Activated naive CD4-positive, alpha-beta T cell treated with anti-CD3 and anti-CD28 coated beads for 36 hours (primary cell): ENCODE measurements at regions not wholly inside any gene's neighbourhood (a gene's known extent, or its start where the extent isn't known, plus 50 kb on each side); places are given as distances from the start of the nearest gene placed in this dataset.

Experiments used
- CTCF ChIA-PET: fragments of 350-600 bp; sonication (Branson Sonifier 250); formaldehyde crosslinking; loops from one replicate; lab custom pipeline; 2021; ENCODE audit warnings: antibody characterized with exemption; lab: Charles Lee
- DNase-seq: peaks from one replicate; pipeline ENCODE4 v3.0.0-alpha.2; 2020
- H3K27ac Mint-ChIP-seq: one replicate; pipeline ENCODE4 v1.8.0; 2021; ENCODE audit warnings: mild to moderate bottlenecking, mixed read lengths
- H3K27me3 Mint-ChIP-seq: one replicate; pipeline ENCODE4 v1.8.0; 2021; ENCODE audit warnings: low read depth, mixed read lengths
- H3K36me3 Mint-ChIP-seq: one replicate; pipeline ENCODE4 v1.8.0; 2021; ENCODE audit warnings: low read depth, mixed read lengths
- H3K4me1 Mint-ChIP-seq: one replicate; pipeline ENCODE4 v1.8.0; 2021; ENCODE audit warnings: low read depth, mixed read lengths
- H3K4me3 Mint-ChIP-seq: one replicate; pipeline ENCODE4 v1.8.0; 2021; ENCODE audit warnings: mild to moderate bottlenecking, moderate library complexity, mixed read lengths
- H3K9me3 Mint-ChIP-seq: one replicate; pipeline ENCODE4 v1.8.0; 2021; ENCODE audit warnings: mixed read lengths
- intact Hi-C: fragments of 100-400 bp; cut with micrococcal nuclease; formaldehyde crosslinking; loops from one replicate; pipeline ENCODE4 v1.15.1; 2023

DNA sequence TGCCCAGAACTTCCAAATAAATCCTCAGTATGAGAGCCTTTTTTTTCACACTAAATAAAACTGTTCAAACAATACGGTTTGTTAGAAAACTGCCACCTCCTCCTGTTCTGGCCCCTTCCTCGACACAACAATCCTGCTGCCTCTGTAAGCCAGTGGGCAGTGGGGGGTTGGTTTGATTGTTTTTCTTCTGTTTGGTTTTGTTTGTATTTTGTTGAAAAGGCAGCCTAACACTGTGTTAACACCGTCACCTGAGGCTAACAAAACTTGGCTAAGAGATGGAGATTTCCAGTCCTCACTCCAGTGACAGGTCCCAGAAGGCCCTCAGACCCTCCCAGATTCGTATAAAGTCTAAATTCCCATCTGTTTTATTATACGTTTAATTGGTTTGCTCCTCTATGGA is 402.1 kb downstream of the ZNF521 start:
- intact Hi-C loops: no loop called here
- Mint-ChIP-seq H3K36me3 (no peaks in the 10 kb centered on the region), H3K27me3 (no peaks in the 10 kb centered on the region), H3K9me3 (no peaks in the 10 kb centered on the region), H3K4me1 (no peaks in the 10 kb centered on the region), H3K27ac (no peak overlapping the region), H3K4me3 (no peak overlapping the region)
- DNase-seq: no peak
- CTCF ChIA-PET: interaction anchor here (0.6 kb wide), 1 partner anchor 12 kb away, joined by 4 read pairs; no protein-coding TSS in a partner anchor

DNA sequence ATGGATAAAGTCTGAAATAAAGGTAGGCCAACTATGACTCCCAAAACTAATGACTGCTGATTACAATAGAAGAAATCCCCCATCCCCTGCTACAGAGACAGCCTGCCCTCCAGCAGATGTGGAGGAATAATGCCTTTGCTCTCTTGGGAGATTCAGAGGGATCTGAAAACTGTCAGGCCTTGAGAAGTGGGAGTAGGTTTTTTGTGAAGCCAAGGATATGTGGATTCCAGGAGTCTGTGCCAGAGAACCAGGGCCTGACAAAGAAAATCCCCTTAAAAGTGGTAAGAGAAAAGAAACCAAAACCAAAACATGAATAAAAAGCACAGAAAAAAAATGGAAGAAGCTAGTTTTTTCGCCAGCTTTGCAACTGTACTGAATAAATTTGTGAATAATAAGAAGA is 397.6 kb downstream of the ZNF521 start:
- Mint-ChIP-seq H3K9me3 (no peaks in the 10 kb centered on the region), H3K4me3 (no peak overlapping the region), H3K27me3 (no peaks in the 10 kb centered on the region), H3K27ac (no peak overlapping the region), H3K4me1 (no peaks in the 10 kb centered on the region), H3K36me3 (no peaks in the 10 kb centered on the region)
- intact Hi-C loops: no loop called here
- CTCF ChIA-PET: no interaction called here
- DNase-seq: no peak

DNA sequence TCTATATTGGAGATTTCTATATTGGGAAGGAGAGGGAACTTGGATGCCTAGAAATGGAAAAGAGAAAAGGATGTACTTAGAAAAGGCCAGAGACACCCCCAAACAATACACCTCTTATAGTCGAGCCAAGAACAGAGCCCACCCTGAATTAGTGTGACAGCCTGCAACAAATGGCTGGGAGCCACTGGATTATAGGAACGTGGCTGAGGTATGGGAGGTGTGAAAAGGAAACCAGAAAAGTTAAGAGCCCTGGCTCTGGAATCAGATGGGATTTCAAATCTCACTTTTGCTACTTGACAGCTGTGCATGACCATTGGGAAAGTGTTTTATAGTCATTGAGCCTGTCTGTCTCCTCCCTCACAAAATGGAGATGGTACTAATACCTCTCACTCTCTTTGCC is 394.0 kb downstream of the ZNF521 start:
- intact Hi-C loops: no loop called here
- Mint-ChIP-seq H3K27me3 (no peaks in the 10 kb centered on the region), H3K27ac (no peak overlapping the region), H3K9me3 (no peaks in the 10 kb centered on the region), H3K4me1 (no peaks in the 10 kb centered on the region), H3K36me3 (no peaks in the 10 kb centered on the region), H3K4me3 (no peak overlapping the region)
- CTCF ChIA-PET: no interaction called here
- no peak for DNase-seq

DNA sequence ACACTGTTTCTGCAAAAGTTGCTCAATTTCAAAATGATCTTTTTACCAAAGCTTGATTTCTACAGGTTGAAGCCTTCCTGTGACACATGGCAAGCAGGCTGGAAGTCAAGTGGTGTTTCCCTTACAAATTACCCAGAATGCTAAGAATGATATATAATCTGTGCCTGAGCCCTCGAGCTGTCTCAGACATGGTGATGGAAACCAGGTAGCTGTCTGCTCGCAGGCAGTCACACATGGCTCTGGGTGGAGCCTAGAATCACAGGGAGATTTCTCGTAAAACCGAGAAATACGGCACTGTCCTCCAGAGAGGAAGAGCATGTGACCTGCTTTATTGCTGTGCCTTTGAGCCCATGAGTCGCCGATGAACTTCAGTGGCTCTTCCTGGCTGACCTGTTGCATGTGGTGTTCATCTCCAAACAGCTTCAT is 392.9 kb downstream of the ZNF521 start:
- DNase-seq: no peak
- no peak overlapping the region for H3K4me3 Mint-ChIP-seq
- H3K4me1 Mint-ChIP-seq: no peaks in the 10 kb centered on the region
- H3K27me3 Mint-ChIP-seq: no peaks in the 10 kb centered on the region
- H3K36me3 Mint-ChIP-seq: no peaks in the 10 kb centered on the region
- intact Hi-C loops: no loop called here
- CTCF ChIA-PET: interaction anchor here (0.5 kb wide), 1 partner anchor 43 kb away, joined by 3 read pairs; no protein-coding TSS in a partner anchor
- no peak overlapping the region for H3K27ac Mint-ChIP-seq
- no peaks in the 10 kb centered on the region for H3K9me3 Mint-ChIP-seq

DNA sequence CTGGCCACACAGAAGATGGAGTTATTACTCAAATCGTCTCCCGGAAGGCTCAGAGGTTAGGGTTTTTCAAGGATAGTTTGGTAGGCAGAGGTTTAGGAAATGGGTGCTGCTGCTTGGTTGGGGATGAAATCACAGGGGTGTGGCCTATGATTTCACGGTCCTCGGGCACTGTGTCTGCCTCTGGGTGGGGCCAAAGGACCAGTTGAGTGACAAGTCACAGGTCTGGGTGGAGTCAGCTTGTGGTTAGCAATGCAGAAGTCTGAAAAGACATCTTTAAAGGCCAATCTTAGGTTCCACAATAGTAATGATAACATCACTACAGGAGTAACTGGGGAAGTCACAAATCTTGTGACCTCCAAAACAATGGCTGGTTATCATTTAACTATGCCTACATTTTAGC is 387.8 kb downstream of the ZNF521 start:
- Mint-ChIP-seq H3K4me1 (no peaks in the 10 kb centered on the region), H3K9me3 (no peaks in the 10 kb centered on the region)
- no peak for DNase-seq

DNA sequence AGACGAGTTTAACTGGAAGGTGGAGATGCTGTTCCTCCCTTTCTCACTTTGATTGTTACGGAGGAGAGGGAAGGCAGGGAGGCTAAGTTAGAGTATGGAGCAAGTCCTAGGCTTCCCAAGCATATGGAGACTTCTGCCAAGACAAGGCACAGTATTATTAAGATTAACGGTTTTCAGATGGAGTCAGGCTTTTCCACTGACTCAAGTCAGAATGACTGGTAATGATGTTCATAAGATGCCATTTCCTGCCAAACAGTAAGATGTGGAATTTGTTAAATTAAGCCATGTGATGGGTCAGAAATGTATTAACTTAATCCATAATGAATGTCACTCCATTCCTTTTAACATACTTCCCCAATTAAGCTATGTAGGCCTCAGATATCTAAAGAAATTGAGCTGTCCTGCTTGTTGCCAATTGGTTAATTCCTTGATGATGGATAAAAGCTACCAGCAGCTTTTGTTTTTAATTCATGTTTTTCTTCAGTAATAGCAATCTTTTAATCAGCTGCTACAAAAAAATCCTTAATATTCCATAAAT is 383.7 kb downstream of the ZNF521 start:
- intact Hi-C loops: no loop called here
- Mint-ChIP-seq H3K36me3 (no peaks in the 10 kb centered on the region), H3K4me3 (no peak overlapping the region), H3K9me3 (peaks cover 2% of the 10 kb centered on the region), H3K27me3 (no peaks in the 10 kb centered on the region), H3K27ac (no peak overlapping the region), H3K4me1 (no peaks in the 10 kb centered on the region)
- CTCF ChIA-PET: no interaction called here
- no peak for DNase-seq

More for the DNA sequence above, 387.8 kb downstream of the ZNF521 start:
- intact Hi-C loops: no loop called here
- CTCF ChIA-PET: no interaction called here
- H3K27me3 Mint-ChIP-seq: no peaks in the 10 kb centered on the region
- H3K4me3 Mint-ChIP-seq: no peak overlapping the region
- no peaks in the 10 kb centered on the region for H3K36me3 Mint-ChIP-seq
- H3K27ac Mint-ChIP-seq: no peak overlapping the region

DNA sequence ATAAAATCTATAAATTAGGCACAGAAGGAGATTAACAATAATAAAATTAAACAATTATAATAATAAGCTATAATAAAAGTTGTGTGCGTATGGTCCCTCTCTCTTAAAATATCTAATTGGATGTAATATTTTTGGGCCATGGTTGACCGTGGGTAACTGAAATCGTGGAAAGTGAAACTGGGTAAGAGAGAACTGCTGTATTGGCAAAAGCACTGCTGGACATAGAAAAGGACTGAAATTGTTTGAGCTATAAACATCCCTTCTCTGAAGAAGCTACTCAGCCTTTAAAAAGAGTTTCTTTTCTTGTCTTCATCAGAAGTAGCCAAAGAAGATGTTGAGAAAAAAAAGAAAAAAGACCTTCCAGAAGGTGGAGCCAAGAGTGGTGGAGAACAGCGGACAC is 379.4 kb downstream of the ZNF521 start:
- no peaks in the 10 kb centered on the region for H3K4me1 Mint-ChIP-seq
- no peak for DNase-seq
- no peaks in the 10 kb centered on the region for H3K27me3 Mint-ChIP-seq
- CTCF ChIA-PET: no interaction called here
- H3K9me3 Mint-ChIP-seq: peaks cover 2% of the 10 kb centered on the region
- H3K36me3 Mint-ChIP-seq: no peaks in the 10 kb centered on the region
- no peak overlapping the region for H3K27ac Mint-ChIP-seq
- intact Hi-C loops: loop anchor here (10.0 kb wide), 1 partner anchor 68 kb away; no protein-coding TSS in a partner anchor
- H3K4me3 Mint-ChIP-seq: no peak overlapping the region

DNA sequence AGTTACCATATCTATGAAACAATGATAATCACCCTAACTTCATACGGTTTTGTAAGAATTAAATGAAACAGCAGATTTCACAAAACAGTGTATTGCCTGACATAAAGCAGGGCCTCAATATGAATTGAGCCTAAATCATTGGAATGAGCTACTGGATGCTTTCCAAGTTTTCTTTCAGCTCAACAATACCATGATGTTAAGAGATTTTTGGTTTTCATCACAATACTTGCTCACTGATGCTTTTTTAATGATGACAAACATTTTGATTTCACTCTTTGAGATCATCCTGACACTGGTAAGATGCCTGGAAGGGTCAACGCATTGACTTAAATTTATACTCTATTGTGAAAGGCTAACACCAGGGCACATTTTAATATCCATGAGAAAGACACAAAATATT is 377.5 kb downstream of the ZNF521 start:
- H3K4me3 Mint-ChIP-seq: no peak overlapping the region
- no peak overlapping the region for H3K27ac Mint-ChIP-seq
- no peak for DNase-seq
- peaks cover 2% of the 10 kb centered on the region for H3K27me3 Mint-ChIP-seq
- H3K9me3 Mint-ChIP-seq: peaks cover 2% of the 10 kb centered on the region
- H3K4me1 Mint-ChIP-seq: no peaks in the 10 kb centered on the region
- CTCF ChIA-PET: no interaction called here
- H3K36me3 Mint-ChIP-seq: no peaks in the 10 kb centered on the region
- intact Hi-C loops: loop anchor here (10.0 kb wide), 1 partner anchor 70 kb away; no protein-coding TSS in a partner anchor

DNA sequence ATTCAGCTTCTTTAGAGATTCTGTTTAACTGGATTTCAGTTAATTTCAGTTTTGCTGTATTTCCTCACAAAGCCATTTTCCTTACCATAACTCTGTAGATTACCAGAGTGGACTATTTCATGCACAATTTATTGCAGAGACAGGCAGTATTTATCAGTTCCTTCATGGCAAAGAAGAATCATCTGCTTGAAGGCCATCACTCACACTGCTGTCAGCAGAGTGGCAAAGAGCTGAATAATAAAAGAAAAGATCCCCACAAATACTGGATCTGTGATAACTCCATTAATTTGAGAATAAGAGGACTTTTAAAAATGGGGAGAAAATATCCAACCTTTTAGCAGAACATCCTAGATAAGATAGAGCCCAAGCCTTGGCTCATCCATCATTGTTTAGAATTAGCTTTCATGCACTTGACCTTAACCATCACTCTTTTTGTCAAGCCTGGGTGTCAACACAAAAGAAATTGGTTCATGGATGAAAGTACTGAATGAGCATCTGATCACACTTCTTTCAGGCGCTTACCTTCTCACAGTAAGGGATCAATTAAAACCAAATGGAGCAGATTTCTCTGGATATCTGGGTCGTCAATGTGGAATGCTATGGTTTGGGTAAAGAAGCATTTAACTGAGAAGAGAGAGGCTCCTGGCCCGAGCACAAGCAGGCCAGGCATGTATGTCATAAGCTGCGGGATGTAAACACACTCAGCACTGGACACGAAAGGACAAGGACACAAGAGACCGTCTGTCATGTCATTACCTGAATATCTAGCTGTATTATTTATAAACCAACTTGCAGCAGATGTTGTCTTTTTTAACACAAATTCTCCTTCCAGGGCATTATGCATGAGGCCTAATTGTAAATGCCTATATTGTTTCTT is 376.2 kb downstream of the ZNF521 start:
- CTCF ChIA-PET: no interaction called here

DNA sequence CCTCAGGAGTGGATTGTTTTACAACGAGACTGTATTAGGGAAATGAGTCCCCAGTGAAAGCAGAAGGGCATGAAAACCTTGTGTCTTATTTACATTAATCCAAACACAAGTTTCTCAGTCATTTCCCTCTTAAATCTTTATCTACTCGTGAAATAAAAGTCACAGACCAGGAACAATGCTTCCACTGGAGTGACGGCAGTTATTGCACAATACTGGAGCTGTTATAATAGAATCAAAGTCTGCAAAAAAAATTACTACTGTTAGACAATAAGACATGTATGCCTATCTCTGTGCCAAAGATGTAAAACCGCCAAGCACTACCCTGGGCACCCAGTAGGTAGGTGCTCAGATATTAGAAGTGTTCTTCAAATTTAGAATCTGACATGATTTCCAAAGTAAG is 375.5 kb downstream of the ZNF521 start:
- intact Hi-C loops: loop anchor here (10.0 kb wide), 1 partner anchor 72 kb away; no protein-coding TSS in a partner anchor
- H3K27me3 Mint-ChIP-seq: peaks cover 2% of the 10 kb centered on the region
- no peak for DNase-seq
- H3K27ac Mint-ChIP-seq: no peak overlapping the region
- no peaks in the 10 kb centered on the region for H3K4me1 Mint-ChIP-seq
- H3K4me3 Mint-ChIP-seq: no peak overlapping the region
- H3K36me3 Mint-ChIP-seq: no peaks in the 10 kb centered on the region
- H3K9me3 Mint-ChIP-seq: no peaks in the 10 kb centered on the region
- CTCF ChIA-PET: no interaction called here

More for the DNA sequence above, 376.2 kb downstream of the ZNF521 start:
- H3K4me1 Mint-ChIP-seq: no peaks in the 10 kb centered on the region
- intact Hi-C loops: loop anchor here (10.0 kb wide), 1 partner anchor 71 kb away; no protein-coding TSS in a partner anchor
- no peak overlapping the region for H3K27ac Mint-ChIP-seq
- peaks cover 2% of the 10 kb centered on the region for H3K27me3 Mint-ChIP-seq
- no peak for DNase-seq
- no peak overlapping the region for H3K4me3 Mint-ChIP-seq
- no peaks in the 10 kb centered on the region for H3K36me3 Mint-ChIP-seq
- H3K9me3 Mint-ChIP-seq: peaks cover 2% of the 10 kb centered on the region

DNA sequence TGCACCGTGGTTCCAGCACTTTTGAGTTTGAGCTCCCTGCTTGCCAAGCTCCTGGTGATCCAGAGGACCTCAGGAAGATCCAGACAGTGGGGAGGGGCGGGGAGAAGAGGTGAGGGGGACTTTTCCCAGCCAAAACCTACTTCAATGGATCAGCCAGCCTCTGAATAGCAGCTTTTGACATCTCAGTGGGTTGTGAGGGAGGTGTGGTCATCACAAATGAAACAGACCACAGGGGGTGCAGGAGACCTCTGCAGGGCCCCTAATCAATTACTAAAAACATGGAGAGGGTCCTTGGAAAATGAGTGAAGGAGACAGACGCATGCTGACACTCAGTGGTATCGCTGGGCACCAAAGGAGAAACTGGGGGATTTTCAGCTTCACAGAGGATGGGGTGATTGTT is 372.7 kb downstream of the ZNF521 start:
- CTCF ChIA-PET: no interaction called here
- H3K9me3 Mint-ChIP-seq: no peaks in the 10 kb centered on the region
- H3K4me3 Mint-ChIP-seq: no peak overlapping the region
- H3K27me3 Mint-ChIP-seq: peaks cover 5% of the 10 kb centered on the region
- H3K36me3 Mint-ChIP-seq: no peaks in the 10 kb centered on the region
- no peaks in the 10 kb centered on the region for H3K4me1 Mint-ChIP-seq
- H3K27ac Mint-ChIP-seq: no peak overlapping the region
- DNase-seq: no peak
- intact Hi-C loops: loop anchor here (10.0 kb wide), 1 partner anchor 74 kb away; no protein-coding TSS in a partner anchor

DNA sequence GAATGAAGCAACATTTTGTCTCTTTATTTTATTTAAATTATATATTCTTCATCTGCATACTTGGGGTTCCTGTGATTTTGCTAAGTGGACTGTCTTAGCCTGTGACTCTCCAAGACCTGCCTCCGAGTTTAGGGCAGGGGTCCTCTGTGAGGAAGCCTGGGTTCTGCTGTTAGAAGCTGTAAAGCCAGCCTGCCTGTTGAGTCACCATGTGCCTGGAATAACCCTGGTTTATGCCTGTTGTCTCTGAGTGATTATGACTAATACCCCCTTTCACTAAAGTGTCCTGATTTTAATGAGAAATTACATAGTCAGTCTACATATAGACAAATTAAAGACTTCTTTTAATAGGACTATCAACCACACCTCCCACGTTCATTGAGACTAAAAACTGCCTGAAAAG is 369.1 kb downstream of the ZNF521 start:
- intact Hi-C loops: no loop called here
- Mint-ChIP-seq H3K27me3 (peaks cover 10% of the 10 kb centered on the region), H3K9me3 (no peaks in the 10 kb centered on the region), H3K4me3 (no peak overlapping the region), H3K4me1 (no peaks in the 10 kb centered on the region), H3K27ac (no peak overlapping the region), H3K36me3 (no peaks in the 10 kb centered on the region)
- no peak for DNase-seq
- CTCF ChIA-PET: no interaction called here
